ENCODE measurements at regions not wholly inside any gene's neighbourhood (a gene's known extent, or its start where the extent isn't known, plus 50 kb on each side); places are given as distances from the start of the nearest gene placed in this dataset.
"Not testable (repeated sequence)": the region's sequence is repeated elsewhere in the genome, so short reads cannot be mapped to it uniquely, and the experiment has no call there.

GRCh38 chr5:82720213-82721086, 356.7 kb downstream of the TMEM167A start:
- Histone ChIP-seq H3K4me1 (no peaks in the 10 kb centered on the region), H3K9me3 (no peaks in the 10 kb centered on the region), H3K4me3 (no peak overlapping the region), H3K27ac (no peak overlapping the region), H3K36me3 (peaks cover 0 to 3% (median 0%) of the 10 kb centered on the region in 4 donors), H3K27me3 (no peaks in the 10 kb centered on the region)
- DNase-seq: no peak
- 64 to 74% methylated on average over 4 to 6 of the region's 6 CpGs for WGBS, 2 donors (ENCODE audit: low coverage in 1 of 2)
- intact Hi-C loops (cut with DNase I; ENCODE audit: low total_unique reads): no loop called here
- TF ChIP-seq POLR2AphosphoS5 (IDR thresholded peaks at IDR 0.05) (no peak), EP300 (IDR thresholded peaks at IDR 0.05; ENCODE audit: low read depth) (no peak), POLR2A (IDR thresholded peaks at IDR 0.05) (no peak), CTCF (IDR thresholded peaks at IDR 0.05) (no peak)
- in situ Hi-C loops (cut with MboI; ENCODE audit: low pct_ligation_motif_present in 1 of 4, low pct_unique_long_range_greater_than_20kb in 1 of 4, low sequenced_read_pairs in 3 of 4): no loop called here

GRCh38 chr5:82719368-82719767, 357.8 kb downstream of the TMEM167A start:
- no peak for DNase-seq
- Histone ChIP-seq H3K4me1 (no peaks in the 10 kb centered on the region), H3K9me3 (no peaks in the 10 kb centered on the region), H3K27me3 (no peaks in the 10 kb centered on the region), H3K36me3 (peaks cover 0 to 3% (median 0%) of the 10 kb centered on the region in 4 donors), H3K27ac (no peak overlapping the region), H3K4me3 (no peak overlapping the region)
- no peak for TF ChIP-seq POLR2AphosphoS5 (IDR thresholded peaks at IDR 0.05)
- no peak for TF ChIP-seq POLR2A (IDR thresholded peaks at IDR 0.05)
- no peak for TF ChIP-seq EP300 (IDR thresholded peaks at IDR 0.05; ENCODE audit: low read depth)
- TF ChIP-seq CTCF (IDR thresholded peaks at IDR 0.05): no peak
- 68 to 77% methylated on average over 1 of the region's 1 CpG for WGBS, 2 donors (ENCODE audit: low coverage in 1 of 2)
- intact Hi-C loops (cut with DNase I; ENCODE audit: low total_unique reads): no loop called here
- in situ Hi-C loops (cut with MboI; ENCODE audit: low pct_ligation_motif_present in 1 of 4, low pct_unique_long_range_greater_than_20kb in 1 of 4, low sequenced_read_pairs in 3 of 4): no loop called here

GRCh38 chr5:82717738-82718137, 359.5 kb downstream of the TMEM167A start:
- H3K9me3 ChIP-seq: no peaks in the 10 kb centered on the region
- in situ Hi-C loops (cut with MboI; ENCODE audit: low pct_ligation_motif_present in 1 of 4, low pct_unique_long_range_greater_than_20kb in 1 of 4, low sequenced_read_pairs in 3 of 4) (no loop called here), intact Hi-C loops (cut with DNase I; ENCODE audit: low total_unique reads) (no loop called here)
- TF ChIP-seq POLR2A (IDR thresholded peaks at IDR 0.05) (no peak), POLR2AphosphoS5 (IDR thresholded peaks at IDR 0.05) (no peak), EP300 (IDR thresholded peaks at IDR 0.05; ENCODE audit: low read depth) (no peak), CTCF (IDR thresholded peaks at IDR 0.05) (no peak)
- no peaks in the 10 kb centered on the region for H3K27me3 ChIP-seq
- whole genome bisulfite sequencing, 2 donors (ENCODE audit: low coverage in 1 of 2): 92 to 100% methylated on average over 2 of the region's 2 CpGs
- DNase-seq: no peak
- no peak overlapping the region for H3K4me3 ChIP-seq
- peaks cover 0 to 3% (median 0%) of the 10 kb centered on the region in 4 donors for H3K36me3 ChIP-seq
- no peaks in the 10 kb centered on the region for H3K4me1 ChIP-seq
- H3K27ac ChIP-seq: no peak overlapping the region

DNA sequence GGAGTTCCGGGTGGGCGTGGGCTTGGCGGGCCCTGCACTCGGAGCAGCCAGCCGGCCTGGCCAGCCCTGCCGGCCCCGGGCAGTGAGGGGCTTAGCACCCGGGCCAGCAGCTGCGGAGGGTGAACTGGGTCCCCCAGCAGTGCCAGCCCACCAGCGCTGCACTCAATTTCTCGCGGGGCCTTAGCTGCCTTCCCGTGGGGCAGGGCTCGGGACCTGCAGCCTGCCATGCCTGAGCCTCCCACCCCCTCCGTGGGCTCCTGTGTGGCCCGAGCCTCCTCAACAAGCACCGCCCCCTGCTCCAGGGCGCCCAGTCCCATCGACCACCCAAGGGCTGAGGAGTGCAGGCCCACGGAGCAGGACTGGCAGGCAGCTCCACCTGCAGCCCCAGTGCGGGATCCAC, 362.5 kb downstream of the TMEM167A start:
- 96% methylated on average over 10 of the region's 21 CpGs; no CpG with 5 or more reads in 1 of the 2 donors for WGBS, 2 donors (ENCODE audit: low coverage in 1 of 2)
- intact Hi-C loops (cut with DNase I; ENCODE audit: low total_unique reads); DNase-seq; H3K27ac ChIP-seq; H3K4me3 ChIP-seq; H3K4me1 ChIP-seq; in situ Hi-C loops (cut with MboI; ENCODE audit: low pct_ligation_motif_present in 1 of 4, low pct_unique_long_range_greater_than_20kb in 1 of 4, low sequenced_read_pairs in 3 of 4); H3K27me3 ChIP-seq; H3K36me3 ChIP-seq; H3K9me3 ChIP-seq: not testable (repeated sequence)

Measured in transverse colon (tissue), 4 donors.